IMR-90 (cell line): ENCODE measurements at regions not wholly inside any gene's neighbourhood (a gene's known extent, or its start where the extent isn't known, plus 50 kb on each side); places are given as distances from the start of the nearest gene placed in this dataset.

Experiments used
- ATAC-seq: fragments of 200-7000 bp; cut with Tn5 transposase; 2 replicates; pipeline ENCODE4 v1.9.1; 2020; ENCODE audit warnings: low read depth, mild to moderate bottlenecking, moderate library complexity
- BruUV-seq: library from RNA; stranded (reverse); fragments of 400-500 nt; replicated peaks from 2 replicates; lab custom pipeline; 2021; lab: Mats Ljungman, UMichigan
- CTCF ChIA-PET: fragments of 300-600 bp; formaldehyde crosslinking; extraction: SDS; loops from one replicate; lab custom pipeline; 2021; ENCODE audit warnings: antibody characterized with exemption; lab: Yijun Ruan, JAX
- POLR2A ChIA-PET: fragments of 300-600 bp; sonication (Branson Sonifier 250); formaldehyde crosslinking; loops from one replicate; lab custom pipeline; 2022; ENCODE audit warnings: antibody characterized with exemption; ENCODE audit not compliant: unreplicated experiment; lab: Charles Lee
- DNase-seq: peaks from one replicate; pipeline ENCODE4 v3.0.0; 2013
- H2AFZ ChIP-seq: replicated peaks from 2 replicates; pipeline ENCODE3; 2013; ENCODE audit warnings: low read length, mild to moderate bottlenecking; ENCODE audit not compliant: poor library complexity
- H2AK5ac ChIP-seq: 2 replicates; pipeline ENCODE4 v1.6.1; 2013; ENCODE audit warnings: low read depth, low read length, inconsistent platforms
- H2AK9ac ChIP-seq: replicated peaks from 2 replicates; pipeline ENCODE3; 2013; ENCODE audit warnings: mild to moderate bottlenecking, low read depth, low read length, moderate library complexity; ENCODE audit not compliant: poor library complexity
- H2BK120ac ChIP-seq: 2 replicates; pipeline ENCODE4 v1.6.1; 2013; ENCODE audit warnings: low read depth, low read length, inconsistent platforms
- H2BK15ac ChIP-seq: 3 replicates; pipeline ENCODE4 v1.6.1; 2013; ENCODE audit warnings: low read depth, low read length, inconsistent platforms
- H2BK20ac ChIP-seq: 2 replicates; pipeline ENCODE4 v1.6.1; 2013; ENCODE audit warnings: low read depth, mild to moderate bottlenecking, inconsistent platforms, low read length, moderate library complexity
- H2BK5ac ChIP-seq: 2 replicates; pipeline ENCODE4 v1.6.1; 2013; ENCODE audit warnings: mild to moderate bottlenecking, low read depth, low read length, inconsistent platforms; ENCODE audit not compliant: poor library complexity, severe bottlenecking
- H3K14ac ChIP-seq: replicated peaks from 2 replicates; pipeline ENCODE4 v1.6.1; 2013; ENCODE audit warnings: low read depth, low read length, inconsistent platforms
- H3K18ac ChIP-seq: 2 replicates; pipeline ENCODE4 v1.6.1; 2013; ENCODE audit warnings: low read depth, low read length, control low read depth
- H3K23ac ChIP-seq: 2 replicates; pipeline ENCODE4 v1.6.1; 2013; ENCODE audit warnings: low read depth, low read length, inconsistent platforms
- H3K27ac ChIP-seq: 2 replicates; pipeline ENCODE4 v1.5.1; 2013; ENCODE audit warnings: mild to moderate bottlenecking, control low read depth, low read length; ENCODE audit not compliant: insufficient read depth
- H3K27me3 ChIP-seq: 2 replicates; pipeline ENCODE4 v1.6.1; 2013; ENCODE audit warnings: low read length; ENCODE audit not compliant: control insufficient read depth, insufficient read depth
- H3K36me3 ChIP-seq: 2 replicates; pipeline ENCODE4 v1.6.1; 2013; ENCODE audit warnings: low read length, mixed read lengths; ENCODE audit not compliant: control insufficient read depth, insufficient read depth
- H3K4ac ChIP-seq: 2 replicates; pipeline ENCODE4 v1.6.1; 2013; ENCODE audit warnings: low read depth, low read length, inconsistent platforms
- H3K4me1 ChIP-seq: 2 replicates; pipeline ENCODE4 v1.6.1; 2013; ENCODE audit warnings: low read length, mixed read lengths; ENCODE audit not compliant: control insufficient read depth, insufficient read depth
- H3K4me2 ChIP-seq: 2 replicates; pipeline ENCODE4 v1.6.1; 2013; ENCODE audit warnings: low read depth, mild to moderate bottlenecking, control low read depth, low read length, moderate library complexity
- H3K4me3 ChIP-seq: 2 replicates; pipeline ENCODE4 v1.5.1; 2013; ENCODE audit warnings: low read depth, mild to moderate bottlenecking, control low read depth, low read length, moderate library complexity; ENCODE audit not compliant: insufficient read depth
- H3K56ac ChIP-seq: 2 replicates; pipeline ENCODE4 v1.6.1; 2013; ENCODE audit warnings: low read length, inconsistent platforms; ENCODE audit not compliant: insufficient read depth; ENCODE audit errors: extremely low read depth
- H3K79me1 ChIP-seq, 2 experiments: 2 replicates each; pipeline ENCODE4 v1.6.1; 2013; ENCODE audit warnings: low read length in 2 of 2, inconsistent platforms in 1 of 2, low read depth in 1 of 2
- H3K9ac ChIP-seq: 2 replicates; pipeline ENCODE4 v1.6.1; 2013; ENCODE audit warnings: low read depth, low read length, control low read depth
- H3K9me1 ChIP-seq: 2 replicates; pipeline ENCODE4 v1.6.1; 2013; ENCODE audit warnings: low read length, inconsistent platforms; ENCODE audit not compliant: insufficient read depth
- H3K9me3 ChIP-seq: 2 replicates; pipeline ENCODE4 v1.6.1; 2013; ENCODE audit warnings: low read length; ENCODE audit not compliant: control insufficient read depth, insufficient read depth
- H4K20me1 ChIP-seq: 2 replicates; pipeline ENCODE4 v1.6.1; 2013; ENCODE audit warnings: low read length, inconsistent platforms; ENCODE audit not compliant: insufficient read depth
- H4K5ac ChIP-seq: 2 replicates; pipeline ENCODE4 v1.6.1; 2013; ENCODE audit warnings: mild to moderate bottlenecking, low read depth, low read length, control low read depth
- H4K8ac ChIP-seq, 2 experiments: 2 replicates each; pipeline ENCODE4 v1.6.1; 2013; ENCODE audit warnings: low read depth in 2 of 2, low read length in 2 of 2, control low read depth in 1 of 2, inconsistent platforms in 1 of 2
- H4K91ac ChIP-seq: 2 replicates; pipeline ENCODE4 v1.6.1; 2013; ENCODE audit warnings: low read depth, low read length, inconsistent platforms; ENCODE audit not compliant: insufficient read depth
- POLR2A ChIP-seq: IDR thresholded peaks from 2 replicates; pipeline ENCODE4 v1.6.1; 2012; ENCODE audit warnings: mild to moderate bottlenecking, low read depth, low read length
- WGBS, 2 experiments: methylation state at CpG; one replicate each; pipeline versions ENCODE4 v1.1.5 to v1.1.7; 2013; ENCODE audit warnings: missing lambda C conversion rate in 2 of 2; ENCODE audit not compliant: insufficient read length in 1 of 2; ENCODE audit errors: extremely low coverage in 2 of 2; 5-methylcytosine and 5-hydroxymethylcytosine counted together
- dilution Hi-C: fragments of 300-500 bp; cut with HindIII; formaldehyde crosslinking; loops from one replicate; pipeline ENCODE4 v1.14.3; 2018; ENCODE audit warnings: low sequenced_read_pairs; ENCODE audit not compliant: unreplicated experiment
- in situ Hi-C: fragments of 300-500 bp; cut with MboI; formaldehyde crosslinking; loops from 3 replicates; pipeline ENCODE4 v1.14.3; 2019; ENCODE audit warnings: low sequenced_read_pairs, inconsistent platforms, mixed read lengths
- intact Hi-C: fragments of 100-400 bp; cut with micrococcal nuclease; formaldehyde crosslinking; loops from 2 replicates; pipeline ENCODE4 v1.10.0; 2022
- TF ChIP-seq, protein P1 (sequence below): fragments of 150-350 bp; IDR thresholded peaks from 2 replicates; pipeline ENCODE4 v1.6.1; 2017; ENCODE audit warnings: mild to moderate bottlenecking, antibody characterized with exemption, low read length, low read depth

DNA sequence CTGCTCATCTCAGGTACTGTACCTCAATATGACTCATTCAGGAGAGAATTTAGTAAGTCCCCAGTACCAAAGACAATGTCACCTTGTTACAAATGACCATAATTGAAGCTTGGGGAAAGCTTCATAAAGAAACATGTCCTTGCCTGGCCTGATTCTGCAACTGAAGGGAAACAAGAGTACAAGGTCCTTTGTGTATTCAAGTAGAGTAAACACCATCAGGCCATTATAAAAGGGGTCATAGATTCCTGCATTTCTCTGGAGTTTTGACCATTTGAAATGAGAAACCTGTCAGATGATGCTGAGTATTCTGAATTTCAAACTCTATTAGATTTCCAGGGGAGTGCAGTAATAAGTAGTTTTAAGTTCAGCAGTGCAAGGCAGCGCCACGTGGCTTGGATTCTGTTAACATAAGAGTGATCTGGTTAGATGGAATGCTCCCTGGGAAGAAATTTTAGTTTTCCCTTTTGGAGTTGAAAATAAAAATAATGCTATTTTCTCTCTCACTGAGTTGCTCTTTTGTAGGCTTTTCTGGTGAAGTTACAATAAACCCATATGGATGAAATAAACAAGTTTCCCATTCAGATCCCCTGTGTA, 1054.3 kb downstream of the EPHA7 start:
- Histone ChIP-seq H3K9ac (no peak overlapping the region), H3K36me3 (no peaks in the 10 kb centered on the region), H3K27ac (no peak overlapping the region), H2BK20ac (no peak overlapping the region), H3K18ac (peak overlapping the region; percentile 84; the same call in 1 of the 2 replicates), H4K20me1 (no peaks in the 10 kb centered on the region), H3K27me3 (no peaks in the 10 kb centered on the region), H3K9me1 (no peaks in the 10 kb centered on the region), H2AK9ac (no peak overlapping the region), H3K4me3 (no peak overlapping the region), H2BK15ac (no peak overlapping the region), H3K23ac (no peak overlapping the region), H3K79me1 (no peaks in the 10 kb centered on the region), H4K91ac (no peak overlapping the region), H2BK120ac (no peak overlapping the region), H2AFZ (no peak overlapping the region), H2BK5ac (no peak overlapping the region), H3K9me3 (no peaks in the 10 kb centered on the region), H3K14ac (no peak overlapping the region), H4K5ac (no peak overlapping the region; the same call in 1 of the 2 replicates), H3K4me2 (0 out of 2 replicates have a peak overlapping the region, but pooled peaks have one; percentile 28), H3K56ac (no peak overlapping the region), H3K4ac (no peak overlapping the region), H3K4me1 (peaks cover 6% of the 10 kb centered on the region; the same call in 1 of the 2 replicates), H2AK5ac (no peak overlapping the region), H4K8ac (no peak overlapping the region)
- ATAC-seq (peak; percentile 79), DNase-seq (peak; percentile 31)
- TF ChIP-seq, protein P1, sequence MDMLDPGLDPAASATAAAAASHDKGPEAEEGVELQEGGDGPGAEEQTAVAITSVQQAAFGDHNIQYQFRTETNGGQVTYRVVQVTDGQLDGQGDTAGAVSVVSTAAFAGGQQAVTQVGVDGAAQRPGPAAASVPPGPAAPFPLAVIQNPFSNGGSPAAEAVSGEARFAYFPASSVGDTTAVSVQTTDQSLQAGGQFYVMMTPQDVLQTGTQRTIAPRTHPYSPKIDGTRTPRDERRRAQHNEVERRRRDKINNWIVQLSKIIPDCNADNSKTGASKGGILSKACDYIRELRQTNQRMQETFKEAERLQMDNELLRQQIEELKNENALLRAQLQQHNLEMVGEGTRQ: peak; percentile 35; the same call in 1 of the 2 replicates
- TF ChIP-seq POLR2A: no peak
- intact Hi-C loops (no loop called here), in situ Hi-C loops (no loop called here), dilution Hi-C loops (no loop called here)
- BruUV-seq: no TSS peak
- no CpG with 5 or more reads among the region's 2 CpGs for WGBS, 2 experiments
- ChIA-PET POLR2A (no interaction called here), CTCF (no interaction called here)
